Esophagus muscularis mucosa (tissue), 4 donors: ENCODE measurements at regions not wholly inside any gene's neighbourhood (a gene's known extent, or its start where the extent isn't known, plus 50 kb on each side); places are given as distances from the start of the nearest gene placed in this dataset.

ENCODE experiments used
- DNase-seq: peaks from one replicate; pipeline ENCODE4 v3.0.0-alpha.2; 2017; ENCODE audit errors: extremely low spot score
- H3K27ac ChIP-seq, 4 donors: fragments of 200-600 bp; sonication (generic); replicated peaks in 1 of 4; 1 replicate in 3 of 4; 2 replicates in 1 of 4; pipeline ENCODE4 v1.5.1; 2016 to 2019; ENCODE audit warnings: mild to moderate bottlenecking in 1 of 4
- H3K27me3 ChIP-seq, 4 donors: fragments of 200-600 bp; sonication (generic); one replicate each; pipeline versions ENCODE4 v1.5.1 to v1.6.0; 2016 to 2019
- H3K36me3 ChIP-seq, 4 donors: fragments of 200-600 bp; sonication (generic); one replicate each; pipeline ENCODE4 v1.5.1; 2016 to 2019
- H3K4me1 ChIP-seq, 4 donors: fragments of 200-600 bp; sonication (generic); one replicate each; pipeline ENCODE4 v1.5.1; 2016 to 2019
- H3K4me3 ChIP-seq, 4 donors: fragments of 200-600 bp; sonication (generic); 1 replicate in 2 of 4; 2 replicates in 2 of 4; pipeline ENCODE4 v1.5.1; 2016 to 2019; ENCODE audit warnings: mild to moderate bottlenecking in 4 of 4, moderate library complexity in 1 of 4
- H3K9me3 ChIP-seq, 4 donors: fragments of 200-600 bp; sonication (generic); 1 replicate in 3 of 4; 2 replicates in 1 of 4; pipeline ENCODE4 v1.5.1; 2016 to 2019
- CTCF ChIP-seq, 3 experiments: fragments of 200-600 bp in 2 of 3; fragments of 450-650 bp in 1 of 3; sonication (generic) in 2 of 3; IDR thresholded peaks; one replicate each; pipeline ENCODE4 v1.5.1; 2017 to 2019; ENCODE audit warnings: antibody characterized with exemption in 3 of 3, mild to moderate bottlenecking in 2 of 3, moderate library complexity in 1 of 3
- EP300 ChIP-seq: sonication (generic); formaldehyde crosslinking; IDR thresholded peaks from one replicate; pipeline ENCODE4 v1.6.1; 2017; ENCODE audit warnings: antibody characterized with exemption
- POLR2A ChIP-seq: fragments of 450-650 bp; IDR thresholded peaks from one replicate; pipeline ENCODE4 v1.6.1; 2017; ENCODE audit warnings: antibody characterized with exemption, moderate library complexity, mild to moderate bottlenecking, low read depth
- POLR2AphosphoS5 ChIP-seq, 2 donors: sonication (generic); formaldehyde crosslinking; IDR thresholded peaks; one replicate each; pipeline ENCODE4 v1.6.1; 2017; ENCODE audit warnings: antibody characterized with exemption in 2 of 2
- WGBS: methylation state at CpG from one replicate; pipeline ENCODE4 v1.1.5; 2018; 5-methylcytosine and 5-hydroxymethylcytosine counted together
- intact Hi-C: fragments of 100-400 bp; cut with DNase I; formaldehyde crosslinking; loops from one replicate; pipeline ENCODE4 v1.15.1; 2023

GRCh38 chr5:159438092-159438491 is 107.8 kb upstream of the IL12B start:
- intact Hi-C loops = no loop called here
- 72% methylated on average over 4 of the region's 4 CpGs for WGBS

GRCh38 chr5:159439002-159439401 is 108.7 kb upstream of the IL12B start:
- H3K4me3 ChIP-seq = no peak overlapping the region
- no peaks in the 10 kb centered on the region for H3K9me3 ChIP-seq
- H3K36me3 ChIP-seq = no peaks in the 10 kb centered on the region
- 90% methylated on average over 2 of the region's 2 CpGs for WGBS
- intact Hi-C loops = no loop called here
- peaks cover 0 to 19% (median 4%) of the 10 kb centered on the region in 4 donors for H3K27me3 ChIP-seq
- H3K27ac ChIP-seq = no peak overlapping the region
- no peaks in the 10 kb centered on the region for H3K4me1 ChIP-seq
- TF ChIP-seq EP300 (no peak), POLR2A (no peak), CTCF (IDR thresholded peaks at IDR 0.05) (no peak), POLR2AphosphoS5 (IDR thresholded peaks at IDR 0.05) (no peak)
- DNase-seq = no peak

More at GRCh38 chr5:159438092-159438491, 107.8 kb upstream of the IL12B start:
- peaks cover 0 to 16% (median 4%) of the 10 kb centered on the region in 4 donors for H3K27me3 ChIP-seq
- H3K4me1 ChIP-seq = no peaks in the 10 kb centered on the region
- H3K4me3 ChIP-seq = no peak overlapping the region
- H3K36me3 ChIP-seq = no peaks in the 10 kb centered on the region
- H3K27ac ChIP-seq = no peak overlapping the region
- TF ChIP-seq POLR2AphosphoS5 (IDR thresholded peaks at IDR 0.05) = no peak
- TF ChIP-seq CTCF (IDR thresholded peaks at IDR 0.05) = no peak
- TF ChIP-seq POLR2A = no peak
- no peak for TF ChIP-seq EP300
- DNase-seq = no peak
- H3K9me3 ChIP-seq = no peaks in the 10 kb centered on the region

GRCh38 chr5:159440235-159440634 is 109.9 kb upstream of the IL12B start:
- Histone ChIP-seq H3K27me3 (peaks cover 0 to 23% (median 4%) of the 10 kb centered on the region in 4 donors), H3K9me3 (no peaks in the 10 kb centered on the region), H3K4me3 (no peak overlapping the region), H3K36me3 (no peaks in the 10 kb centered on the region), H3K27ac (no peak overlapping the region), H3K4me1 (no peaks in the 10 kb centered on the region)
- intact Hi-C loops = loop anchor here (5.0 kb wide), 1 partner anchor 547 kb away; no protein-coding TSS in a partner anchor
- 83% methylated on average over 7 of the region's 7 CpGs for WGBS
- TF ChIP-seq POLR2AphosphoS5 (IDR thresholded peaks at IDR 0.05) (no peak), CTCF (IDR thresholded peaks at IDR 0.05) (no peak), EP300 (no peak), POLR2A (no peak)
- no peak for DNase-seq

- WGBS = 80% methylated on average over 4 of the region's 4 CpGs
- TF ChIP-seq POLR2A (no peak), CTCF (IDR thresholded peaks at IDR 0.05) (no peak), EP300 (no peak), POLR2AphosphoS5 (IDR thresholded peaks at IDR 0.05) (no peak)
- no peak for DNase-seq
- no peak overlapping the region for H3K4me3 ChIP-seq
- no peaks in the 10 kb centered on the region for H3K36me3 ChIP-seq
- intact Hi-C loops = loop anchor here (5.0 kb wide), 1 partner anchor 546 kb away; no protein-coding TSS in a partner anchor
- H3K27ac ChIP-seq = no peak overlapping the region
- no peaks in the 10 kb centered on the region for H3K9me3 ChIP-seq
- H3K4me1 ChIP-seq = no peaks in the 10 kb centered on the region
- peaks cover 0 to 23% (median 4%) of the 10 kb centered on the region in 4 donors for H3K27me3 ChIP-seq
These were observed 110.7 kb upstream of the IL12B start for GRCh38 chr5:159440968-159441367.

GRCh38 chr5:159441441-159441840 is 111.2 kb upstream of the IL12B start:
- Histone ChIP-seq H3K27me3 (peaks cover 0 to 23% (median 4%) of the 10 kb centered on the region in 4 donors), H3K9me3 (no peaks in the 10 kb centered on the region), H3K36me3 (no peaks in the 10 kb centered on the region), H3K27ac (no peak overlapping the region), H3K4me3 (no peak overlapping the region), H3K4me1 (no peaks in the 10 kb centered on the region)
- no peak for TF ChIP-seq CTCF (IDR thresholded peaks at IDR 0.05)
- no peak for TF ChIP-seq POLR2AphosphoS5 (IDR thresholded peaks at IDR 0.05)
- no peak for TF ChIP-seq EP300
- TF ChIP-seq POLR2A = no peak
- WGBS = 51% methylated on average over 3 of the region's 3 CpGs
- DNase-seq = no peak
- intact Hi-C loops = loop anchor here (5.0 kb wide), 1 partner anchor 546 kb away; no protein-coding TSS in a partner anchor
